Panc1 (cell line): ENCODE measurements at regions not wholly inside any gene's neighbourhood (a gene's known extent, or its start where the extent isn't known, plus 50 kb on each side); places are given as distances from the start of the nearest gene placed in this dataset.

Experiments used
- CTCF ChIP-seq: fragments of 450-650 bp; IDR thresholded peaks from 2 replicates; pipeline ENCODE4 v1.5.1; 2017; ENCODE audit warnings: mild to moderate bottlenecking
- POLR2AphosphoS5 ChIP-seq: IDR thresholded peaks from 2 replicates; pipeline ENCODE4 v1.6.1; 2012; ENCODE audit warnings: mild to moderate bottlenecking, low read depth, low read length, moderate library complexity
- SIN3A ChIP-seq: IDR thresholded peaks from 2 replicates; pipeline ENCODE4 v1.6.1; 2012; ENCODE audit warnings: low read depth, mild to moderate bottlenecking, low read length, moderate library complexity, borderline replicate concordance; ENCODE audit not compliant: insufficient read depth
- TCF7L2 ChIP-seq: IDR thresholded peaks from 2 replicates; pipeline ENCODE4 v1.6.1; 2011; ENCODE audit warnings: mild to moderate bottlenecking, low read depth, low read length, inconsistent platforms
- TF ChIP-seq, protein P1 (sequence below), 2 experiments: IDR thresholded peaks; 2 replicates each; pipeline ENCODE4 v1.6.1; 2011 to 2012; ENCODE audit warnings: low read depth in 2 of 2, control low read depth in 1 of 2, low read length in 1 of 2, mild to moderate bottlenecking in 1 of 2, moderate library complexity in 1 of 2; ENCODE audit not compliant: insufficient read depth in 1 of 2

DNA sequence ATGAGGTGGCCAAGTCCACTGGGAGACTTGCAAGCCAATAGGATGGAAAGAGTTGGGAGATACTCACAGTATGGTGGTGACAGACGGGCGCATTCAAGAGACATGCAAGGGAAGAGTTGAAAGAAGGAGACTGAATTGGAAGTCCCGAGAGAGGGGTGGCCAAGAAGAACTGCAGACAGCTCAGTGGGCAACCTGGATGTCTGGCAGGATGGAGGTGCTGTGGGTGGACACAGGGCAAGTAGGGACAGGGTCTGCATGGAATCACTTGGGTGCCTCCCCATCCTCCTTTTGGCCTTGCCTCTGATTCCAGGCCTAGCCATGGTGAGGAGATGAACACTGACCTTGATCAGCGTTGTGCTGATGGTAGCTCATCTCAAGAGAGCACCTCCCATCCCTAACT, 235.7 kb upstream of the COPS8 start:
- TF ChIP-seq SIN3A, result no peak
- no peak for TF ChIP-seq CTCF
- TF ChIP-seq, protein P1, sequence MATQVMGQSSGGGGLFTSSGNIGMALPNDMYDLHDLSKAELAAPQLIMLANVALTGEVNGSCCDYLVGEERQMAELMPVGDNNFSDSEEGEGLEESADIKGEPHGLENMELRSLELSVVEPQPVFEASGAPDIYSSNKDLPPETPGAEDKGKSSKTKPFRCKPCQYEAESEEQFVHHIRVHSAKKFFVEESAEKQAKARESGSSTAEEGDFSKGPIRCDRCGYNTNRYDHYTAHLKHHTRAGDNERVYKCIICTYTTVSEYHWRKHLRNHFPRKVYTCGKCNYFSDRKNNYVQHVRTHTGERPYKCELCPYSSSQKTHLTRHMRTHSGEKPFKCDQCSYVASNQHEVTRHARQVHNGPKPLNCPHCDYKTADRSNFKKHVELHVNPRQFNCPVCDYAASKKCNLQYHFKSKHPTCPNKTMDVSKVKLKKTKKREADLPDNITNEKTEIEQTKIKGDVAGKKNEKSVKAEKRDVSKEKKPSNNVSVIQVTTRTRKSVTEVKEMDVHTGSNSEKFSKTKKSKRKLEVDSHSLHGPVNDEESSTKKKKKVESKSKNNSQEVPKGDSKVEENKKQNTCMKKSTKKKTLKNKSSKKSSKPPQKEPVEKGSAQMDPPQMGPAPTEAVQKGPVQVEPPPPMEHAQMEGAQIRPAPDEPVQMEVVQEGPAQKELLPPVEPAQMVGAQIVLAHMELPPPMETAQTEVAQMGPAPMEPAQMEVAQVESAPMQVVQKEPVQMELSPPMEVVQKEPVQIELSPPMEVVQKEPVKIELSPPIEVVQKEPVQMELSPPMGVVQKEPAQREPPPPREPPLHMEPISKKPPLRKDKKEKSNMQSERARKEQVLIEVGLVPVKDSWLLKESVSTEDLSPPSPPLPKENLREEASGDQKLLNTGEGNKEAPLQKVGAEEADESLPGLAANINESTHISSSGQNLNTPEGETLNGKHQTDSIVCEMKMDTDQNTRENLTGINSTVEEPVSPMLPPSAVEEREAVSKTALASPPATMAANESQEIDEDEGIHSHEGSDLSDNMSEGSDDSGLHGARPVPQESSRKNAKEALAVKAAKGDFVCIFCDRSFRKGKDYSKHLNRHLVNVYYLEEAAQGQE (IDR thresholded peaks at IDR 0.05; ENCODE audit: insufficient read depth in 1 of 2, low read depth in 2 of 2, low read length in 1 of 2), result no peak
- TF ChIP-seq POLR2AphosphoS5, result no peak
- no peak for TF ChIP-seq TCF7L2
